ENCODE measurements at regions not wholly inside any gene's neighbourhood (a gene's known extent, or its start where the extent isn't known, plus 50 kb on each side); places are given as distances from the start of the nearest gene placed in this dataset.

DNA sequence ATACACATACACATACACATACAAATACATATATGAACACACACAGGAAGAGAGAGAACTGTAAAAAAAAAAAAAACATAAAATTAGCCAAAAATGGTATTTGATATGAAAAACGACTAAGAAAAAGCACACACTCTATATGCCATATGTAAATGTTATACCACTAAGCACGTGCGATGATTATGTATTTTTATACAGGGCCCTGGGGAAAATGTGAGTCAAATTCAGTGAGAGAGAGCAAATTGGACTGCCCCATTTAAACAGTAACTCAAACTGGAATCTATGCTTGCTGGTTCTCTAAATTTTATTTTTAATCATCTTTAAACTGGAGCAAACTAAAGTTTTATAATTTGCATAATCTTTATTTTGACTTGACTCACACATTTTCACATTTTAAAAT lies 197.8 kb upstream of the MTNR1B start:
- DNase-seq = no peak
- TF ChIP-seq, protein P1, sequence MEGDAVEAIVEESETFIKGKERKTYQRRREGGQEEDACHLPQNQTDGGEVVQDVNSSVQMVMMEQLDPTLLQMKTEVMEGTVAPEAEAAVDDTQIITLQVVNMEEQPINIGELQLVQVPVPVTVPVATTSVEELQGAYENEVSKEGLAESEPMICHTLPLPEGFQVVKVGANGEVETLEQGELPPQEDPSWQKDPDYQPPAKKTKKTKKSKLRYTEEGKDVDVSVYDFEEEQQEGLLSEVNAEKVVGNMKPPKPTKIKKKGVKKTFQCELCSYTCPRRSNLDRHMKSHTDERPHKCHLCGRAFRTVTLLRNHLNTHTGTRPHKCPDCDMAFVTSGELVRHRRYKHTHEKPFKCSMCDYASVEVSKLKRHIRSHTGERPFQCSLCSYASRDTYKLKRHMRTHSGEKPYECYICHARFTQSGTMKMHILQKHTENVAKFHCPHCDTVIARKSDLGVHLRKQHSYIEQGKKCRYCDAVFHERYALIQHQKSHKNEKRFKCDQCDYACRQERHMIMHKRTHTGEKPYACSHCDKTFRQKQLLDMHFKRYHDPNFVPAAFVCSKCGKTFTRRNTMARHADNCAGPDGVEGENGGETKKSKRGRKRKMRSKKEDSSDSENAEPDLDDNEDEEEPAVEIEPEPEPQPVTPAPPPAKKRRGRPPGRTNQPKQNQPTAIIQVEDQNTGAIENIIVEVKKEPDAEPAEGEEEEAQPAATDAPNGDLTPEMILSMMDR (IDR thresholded peaks at IDR 0.05) = no peak
- TF ChIP-seq POLR2A (IDR thresholded peaks at IDR 0.05) = no peak
- Histone ChIP-seq H3K27ac (no peak overlapping the region), H3K36me3 (replicated peaks in 1 of 2; ENCODE audit: insufficient read depth in 1 of 2, low read depth in 2 of 2) (no peaks in the 10 kb centered on the region), H3K9me3 (no peaks in the 10 kb centered on the region), H3K4me3 (no peak overlapping the region), H3K27me3 (no peaks in the 10 kb centered on the region), H3K4me1 (no peaks in the 10 kb centered on the region)
- ATAC-seq = no peak
- intact Hi-C loops (cut with DNase I) = no loop called here
- WGBS, 2 donors = 71 to 79% methylated on average over 3 of the region's 3 CpGs

DNA sequence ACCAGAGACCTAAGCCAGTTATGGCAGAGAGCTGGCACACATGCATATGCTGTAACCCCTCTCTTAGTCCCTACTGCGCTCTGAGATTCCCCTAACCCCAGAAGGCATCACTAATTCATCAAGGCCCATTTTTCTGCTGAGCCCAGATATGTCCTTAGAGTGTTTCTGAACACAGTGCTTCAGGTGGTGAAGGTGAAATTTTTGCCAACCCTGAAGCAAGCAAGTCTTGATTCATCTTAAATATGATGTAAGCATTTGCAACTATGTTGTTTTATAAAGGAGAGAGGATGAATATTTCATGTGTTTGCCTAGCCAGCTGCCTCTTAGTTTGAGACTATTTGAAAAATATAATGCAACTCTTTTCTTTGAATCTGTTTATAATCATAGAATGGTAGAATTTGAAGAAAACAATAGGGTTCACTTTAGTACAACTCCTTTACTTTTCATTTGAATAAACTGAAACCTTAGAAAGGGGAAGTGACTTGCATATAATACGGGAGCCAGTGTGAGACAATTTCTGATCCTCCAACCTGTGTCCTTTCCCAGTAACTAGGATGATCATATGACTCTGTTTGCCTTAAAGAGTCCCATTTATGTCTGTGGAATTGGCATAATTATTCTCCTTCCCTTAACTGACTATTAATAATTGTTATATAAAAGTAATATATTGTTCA lies 194.3 kb upstream of the MTNR1B start:
- no peak overlapping the region for H3K4me3 ChIP-seq
- no peaks in the 10 kb centered on the region for H3K9me3 ChIP-seq
- intact Hi-C loops (cut with DNase I) = no loop called here
- no peaks in the 10 kb centered on the region for H3K4me1 ChIP-seq
- no peaks in the 10 kb centered on the region for H3K27me3 ChIP-seq
- H3K36me3 ChIP-seq (replicated peaks in 1 of 2; ENCODE audit: insufficient read depth in 1 of 2, low read depth in 2 of 2) = no peaks in the 10 kb centered on the region
- no peak for ATAC-seq
- no peak for DNase-seq
- 83 to 89% methylated on average over 2 of the region's 2 CpGs for WGBS, 2 donors
- TF ChIP-seq POLR2A (IDR thresholded peaks at IDR 0.05) = no peak
- TF ChIP-seq, protein P1 (IDR thresholded peaks at IDR 0.05) = no peak
- H3K27ac ChIP-seq = no peak overlapping the region

GRCh38 chr11:92776676-92777075 lies 192.8 kb upstream of the MTNR1B start:
- intact Hi-C loops (cut with DNase I) = no loop called here
- Histone ChIP-seq H3K4me3 (no peak overlapping the region), H3K4me1 (no peaks in the 10 kb centered on the region), H3K27me3 (no peaks in the 10 kb centered on the region), H3K27ac (no peak overlapping the region), H3K9me3 (no peaks in the 10 kb centered on the region), H3K36me3 (replicated peaks in 1 of 2; ENCODE audit: insufficient read depth in 1 of 2, low read depth in 2 of 2) (no peaks in the 10 kb centered on the region)
- TF ChIP-seq, protein P1 (IDR thresholded peaks at IDR 0.05) = no peak
- no peak for TF ChIP-seq POLR2A (IDR thresholded peaks at IDR 0.05)
- DNase-seq (no peak), ATAC-seq (no peak)
- WGBS, 2 donors = 59 to 74% methylated on average over 2 of the region's 2 CpGs

DNA sequence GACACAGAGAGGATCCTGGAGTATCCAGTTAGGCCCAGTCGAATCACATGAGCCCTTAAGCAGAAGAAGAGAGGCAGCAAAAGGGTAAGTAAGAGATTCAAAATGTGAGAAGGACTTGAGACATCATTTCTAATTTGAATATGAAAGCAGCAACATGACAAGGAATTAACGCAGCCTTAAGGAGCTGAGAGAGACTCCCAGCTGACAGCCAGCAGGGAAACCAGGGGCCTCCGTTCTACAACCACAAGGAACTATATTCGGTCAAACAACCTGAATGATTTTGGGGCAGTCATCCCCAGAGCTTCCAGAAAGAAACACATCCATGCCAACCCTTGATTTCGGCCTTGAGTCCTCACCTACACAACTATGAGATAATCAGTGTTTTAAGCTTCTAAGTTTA lies 189.7 kb upstream of the MTNR1B start:
- no peak for TF ChIP-seq POLR2A (IDR thresholded peaks at IDR 0.05)
- TF ChIP-seq, protein P1 (IDR thresholded peaks at IDR 0.05) = no peak
- H3K4me3 ChIP-seq = no peak overlapping the region
- ATAC-seq = no peak
- DNase-seq = no peak
- H3K27me3 ChIP-seq = no peaks in the 10 kb centered on the region
- no peaks in the 10 kb centered on the region for H3K4me1 ChIP-seq
- intact Hi-C loops (cut with DNase I) = no loop called here
- no peaks in the 10 kb centered on the region for H3K36me3 ChIP-seq (replicated peaks in 1 of 2; ENCODE audit: insufficient read depth in 1 of 2, low read depth in 2 of 2)
- no peak overlapping the region for H3K27ac ChIP-seq
- H3K9me3 ChIP-seq = no peaks in the 10 kb centered on the region
- WGBS, 2 donors = 73 to 76% methylated on average over 5 of the region's 5 CpGs

GRCh38 chr11:92781151-92781550 lies 188.3 kb upstream of the MTNR1B start:
- Histone ChIP-seq H3K9me3 (no peaks in the 10 kb centered on the region), H3K27ac (no peak overlapping the region), H3K4me3 (no peak overlapping the region), H3K4me1 (no peaks in the 10 kb centered on the region), H3K27me3 (no peaks in the 10 kb centered on the region), H3K36me3 (replicated peaks in 1 of 2; ENCODE audit: insufficient read depth in 1 of 2, low read depth in 2 of 2) (no peaks in the 10 kb centered on the region)
- DNase-seq = no peak
- no peak for ATAC-seq
- 85 to 87% methylated on average over 8 of the region's 8 CpGs for WGBS, 2 donors
- TF ChIP-seq POLR2A (IDR thresholded peaks at IDR 0.05) = no peak
- TF ChIP-seq, protein P1 (IDR thresholded peaks at IDR 0.05) = no peak
- intact Hi-C loops (cut with DNase I) = no loop called here

All from body of pancreas (tissue), 4 donors.